H9 (cell line): ENCODE measurements at regions not wholly inside any gene's neighbourhood (a gene's known extent, or its start where the extent isn't known, plus 50 kb on each side); places are given as distances from the start of the nearest gene placed in this dataset.

ENCODE experiments used
- DNase-seq: peaks from one replicate; pipeline ENCODE4 v3.0.0-alpha.2; 2017
- H2AFZ ChIP-seq: one replicate; pipeline ENCODE4 v1.6.1; 2013; ENCODE audit warnings: mild to moderate bottlenecking, low read length, control low read depth, moderate library complexity
- H2AK5ac ChIP-seq: 2 replicates; pipeline ENCODE4 v1.6.1; 2013; ENCODE audit warnings: low read length, control low read depth, mixed read lengths; ENCODE audit not compliant: insufficient read length
- H2BK120ac ChIP-seq: one replicate; pipeline ENCODE4 v1.6.1; 2013; ENCODE audit warnings: low read depth, mild to moderate bottlenecking, low read length, control low read depth, inconsistent platforms; ENCODE audit not compliant: poor library complexity, severe bottlenecking
- H2BK12ac ChIP-seq: 2 replicates; pipeline ENCODE4 v1.6.1; 2013; ENCODE audit warnings: low read length, control low read depth, mixed read lengths, low read depth; ENCODE audit not compliant: insufficient read length
- H2BK15ac ChIP-seq: 2 replicates; pipeline ENCODE4 v1.6.1; 2013; ENCODE audit warnings: low read depth, low read length, control low read depth
- H2BK20ac ChIP-seq: one replicate; pipeline ENCODE4 v1.6.1; 2013; ENCODE audit warnings: low read depth, mild to moderate bottlenecking, low read length, control low read depth, inconsistent platforms; ENCODE audit not compliant: poor library complexity, severe bottlenecking
- H2BK5ac ChIP-seq: 2 replicates; pipeline ENCODE4 v1.6.1; 2013; ENCODE audit warnings: low read length, control low read depth, mixed read lengths; ENCODE audit not compliant: insufficient read length
- H3K14ac ChIP-seq: 2 replicates; pipeline ENCODE4 v1.6.1; 2013; ENCODE audit warnings: low read length, control low read depth; ENCODE audit not compliant: insufficient read depth
- H3K18ac ChIP-seq: 2 replicates; pipeline ENCODE4 v1.6.1; 2013; ENCODE audit warnings: low read depth, mild to moderate bottlenecking, mixed read lengths, low read length, control low read depth; ENCODE audit not compliant: insufficient read length
- H3K23ac ChIP-seq: 2 replicates; pipeline ENCODE4 v1.6.1; 2013; ENCODE audit warnings: low read length, control low read depth, mixed read lengths, low read depth; ENCODE audit not compliant: insufficient read length
- H3K23me2 ChIP-seq: 2 replicates; pipeline ENCODE4 v1.6.1; 2013; ENCODE audit warnings: low read depth, mild to moderate bottlenecking, mixed read lengths, low read length, control low read depth; ENCODE audit not compliant: insufficient read length, poor library complexity, severe bottlenecking
- H3K27ac ChIP-seq: 2 replicates; pipeline ENCODE4 v1.5.1; 2013; ENCODE audit warnings: low read length, control low read depth, mixed read lengths, low read depth; ENCODE audit not compliant: insufficient read length
- H3K27me3 ChIP-seq: 2 replicates; pipeline ENCODE4 v1.6.1; 2013; ENCODE audit warnings: low read length, control low read depth, inconsistent platforms; ENCODE audit not compliant: insufficient read depth
- H3K4ac ChIP-seq: 2 replicates; pipeline ENCODE4 v1.6.1; 2013; ENCODE audit warnings: low read depth, mild to moderate bottlenecking, control low read depth, inconsistent platforms, low read length, moderate library complexity
- H3K4me1 ChIP-seq: 2 replicates; pipeline ENCODE4 v1.6.1; 2013; ENCODE audit warnings: low read length, control low read depth, inconsistent platforms; ENCODE audit not compliant: insufficient read depth
- H3K4me2 ChIP-seq: 2 replicates; pipeline ENCODE4 v1.6.1; 2013; ENCODE audit warnings: low read length, control low read depth, mixed read lengths; ENCODE audit not compliant: insufficient read length, insufficient read depth
- H3K56ac ChIP-seq: 2 replicates; pipeline ENCODE4 v1.6.1; 2013; ENCODE audit warnings: low read depth, mild to moderate bottlenecking, mixed read lengths, low read length, control low read depth; ENCODE audit not compliant: insufficient read length
- H3K79me1 ChIP-seq: 2 replicates; pipeline ENCODE4 v1.6.1; 2013; ENCODE audit warnings: low read depth, mild to moderate bottlenecking, moderate library complexity, low read length, control low read depth, inconsistent platforms; ENCODE audit not compliant: insufficient read depth, poor library complexity, severe bottlenecking
- H3K79me2 ChIP-seq: 2 replicates; pipeline ENCODE4 v1.6.1; 2013; ENCODE audit warnings: low read length, control low read depth, inconsistent platforms; ENCODE audit not compliant: insufficient read depth
- H3K9ac ChIP-seq: 2 replicates; pipeline ENCODE4 v1.6.1; 2013; ENCODE audit warnings: low read length, control low read depth, mixed read lengths; ENCODE audit not compliant: insufficient read length; ENCODE audit errors: extremely low read depth
- H3K9me3 ChIP-seq: one replicate; pipeline ENCODE4 v1.6.1; 2013; ENCODE audit warnings: low read depth, low read length, inconsistent platforms; ENCODE audit not compliant: control insufficient read depth
- H3T11ph ChIP-seq: one replicate; pipeline ENCODE4 v1.6.1; 2013; ENCODE audit warnings: mild to moderate bottlenecking, low read length, control low read depth, inconsistent platforms
- H4K20me1 ChIP-seq: one replicate; pipeline ENCODE4 v1.6.1; 2013; ENCODE audit not compliant: control insufficient read depth, insufficient read length, insufficient read depth
- H4K5ac ChIP-seq: 2 replicates; pipeline ENCODE4 v1.6.1; 2013; ENCODE audit warnings: low read depth, mild to moderate bottlenecking, mixed read lengths, low read length, control low read depth; ENCODE audit not compliant: insufficient read length
- H4K8ac ChIP-seq: replicated peaks from 2 replicates; pipeline ENCODE4 v1.6.1; 2013; ENCODE audit warnings: low read length, control low read depth, mixed read lengths, low read depth; ENCODE audit not compliant: insufficient read length
- H4K91ac ChIP-seq: 2 replicates; pipeline ENCODE4 v1.6.1; 2013; ENCODE audit warnings: low read depth, mild to moderate bottlenecking, moderate library complexity, mixed read lengths, low read length, control low read depth; ENCODE audit not compliant: insufficient read length
- H3K27ac Mint-ChIP-seq, 3 experiments: 2 replicates in 2 of 3; 3 replicates in 1 of 3; pipeline ENCODE4 v1.8.0; 2020 to 2021; ENCODE audit warnings: mixed read lengths in 3 of 3, mild to moderate bottlenecking in 1 of 3, moderate library complexity in 1 of 3
- H3K27me3 Mint-ChIP-seq: 2 replicates; pipeline ENCODE4 v1.8.0; 2021; ENCODE audit warnings: low read depth, mild to moderate bottlenecking, moderate library complexity, mixed read lengths
- H3K36me3 Mint-ChIP-seq, 3 experiments: 2 replicates in 2 of 3; 3 replicates in 1 of 3; pipeline ENCODE4 v1.8.0; 2020 to 2021; ENCODE audit warnings: low read depth in 3 of 3, mixed read lengths in 3 of 3; ENCODE audit not compliant: insufficient read depth in 1 of 3
- H3K4me1 Mint-ChIP-seq, 2 experiments: 2 replicates each; pipeline ENCODE4 v1.8.0; 2020; ENCODE audit warnings: mixed read lengths in 2 of 2
- H3K4me3 Mint-ChIP-seq, 2 experiments: 2 replicates in 1 of 2; 3 replicates in 1 of 2; pipeline ENCODE4 v1.8.0; 2020 to 2021; ENCODE audit warnings: mild to moderate bottlenecking in 2 of 2, mixed read lengths in 2 of 2, moderate library complexity in 1 of 2
- H3K9me3 Mint-ChIP-seq, 2 experiments: 2 replicates in 1 of 2; 3 replicates in 1 of 2; pipeline ENCODE4 v1.8.0; 2020; ENCODE audit warnings: mild to moderate bottlenecking in 2 of 2, mixed read lengths in 2 of 2, moderate library complexity in 1 of 2
- WGBS: extraction: QIAGEN DNeasy Blood & Tissue Kit; methylation state at CpG from one replicate; pipeline ENCODE4 v1.1.7; 2013; ENCODE audit warnings: missing lambda C conversion rate, low lambda C conversion rate, mixed read lengths; ENCODE audit not compliant: insufficient read length; ENCODE audit errors: extremely low coverage; 5-methylcytosine and 5-hydroxymethylcytosine counted together
- TF ChIP-seq, protein P1 (sequence below): fragments of 200-600 bp; sonication (generic); conservative IDR thresholded peaks from 3 replicates; pipeline ENCODE4 v1.8.0; 2021; ENCODE audit warnings: antibody characterized with exemption, mild to moderate bottlenecking

DNA sequence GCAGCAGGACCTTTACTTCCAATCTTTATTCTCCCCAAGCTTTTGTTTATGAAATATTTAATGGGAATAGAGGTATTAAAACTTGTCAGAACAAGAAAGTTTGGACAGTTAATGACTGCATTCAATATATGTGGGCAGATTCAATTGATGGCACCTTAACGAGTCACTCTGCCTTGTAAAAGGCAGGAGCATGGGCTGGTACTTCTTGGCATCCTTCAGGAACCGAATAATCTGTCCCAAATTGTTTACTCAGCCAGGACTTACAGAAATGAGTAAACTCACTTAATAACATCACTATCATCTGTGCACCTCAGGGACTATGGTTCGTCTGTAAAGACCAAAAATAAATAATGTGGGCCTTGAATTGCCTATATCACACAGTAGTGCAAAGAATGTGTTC lies 1280.3 kb upstream of the TMEFF2 start:
- Histone ChIP-seq H2BK12ac (no peak overlapping the region), H3K27me3 (no peaks in the 10 kb centered on the region), H3K9me3 (no peaks in the 10 kb centered on the region), H3K9ac (no peak overlapping the region), H3K79me2 (no peaks in the 10 kb centered on the region), H3T11ph (no peak overlapping the region), H3K14ac (no peak overlapping the region), H3K23me2 (no peaks in the 10 kb centered on the region), H2BK20ac (no peak overlapping the region), H2BK15ac (no peak overlapping the region), H3K4me1 (no peaks in the 10 kb centered on the region), H4K8ac (no peak overlapping the region), H3K56ac (no peak overlapping the region), H4K5ac (no peak overlapping the region), H3K23ac (no peak overlapping the region), H2BK120ac (no peak overlapping the region), H2AFZ (no peak overlapping the region), H3K79me1 (no peaks in the 10 kb centered on the region), H3K4ac (no peak overlapping the region), H3K4me2 (no peak overlapping the region), H4K91ac (no peak overlapping the region), H2AK5ac (no peak overlapping the region), H4K20me1 (no peaks in the 10 kb centered on the region), H2BK5ac (no peak overlapping the region), H3K27ac (no peak overlapping the region), H3K18ac (no peak overlapping the region)
- no peaks in the 10 kb centered on the region for H3K27me3 Mint-ChIP-seq
- WGBS, result no CpG with 5 or more reads among the region's 3 CpGs
- TF ChIP-seq, protein P1, sequence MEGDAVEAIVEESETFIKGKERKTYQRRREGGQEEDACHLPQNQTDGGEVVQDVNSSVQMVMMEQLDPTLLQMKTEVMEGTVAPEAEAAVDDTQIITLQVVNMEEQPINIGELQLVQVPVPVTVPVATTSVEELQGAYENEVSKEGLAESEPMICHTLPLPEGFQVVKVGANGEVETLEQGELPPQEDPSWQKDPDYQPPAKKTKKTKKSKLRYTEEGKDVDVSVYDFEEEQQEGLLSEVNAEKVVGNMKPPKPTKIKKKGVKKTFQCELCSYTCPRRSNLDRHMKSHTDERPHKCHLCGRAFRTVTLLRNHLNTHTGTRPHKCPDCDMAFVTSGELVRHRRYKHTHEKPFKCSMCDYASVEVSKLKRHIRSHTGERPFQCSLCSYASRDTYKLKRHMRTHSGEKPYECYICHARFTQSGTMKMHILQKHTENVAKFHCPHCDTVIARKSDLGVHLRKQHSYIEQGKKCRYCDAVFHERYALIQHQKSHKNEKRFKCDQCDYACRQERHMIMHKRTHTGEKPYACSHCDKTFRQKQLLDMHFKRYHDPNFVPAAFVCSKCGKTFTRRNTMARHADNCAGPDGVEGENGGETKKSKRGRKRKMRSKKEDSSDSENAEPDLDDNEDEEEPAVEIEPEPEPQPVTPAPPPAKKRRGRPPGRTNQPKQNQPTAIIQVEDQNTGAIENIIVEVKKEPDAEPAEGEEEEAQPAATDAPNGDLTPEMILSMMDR, result no peak
- H3K27ac Mint-ChIP-seq, result no peak overlapping the region
- peaks cover 4 to 5% of the 10 kb centered on the region in 2 experiments for H3K4me1 Mint-ChIP-seq
- H3K9me3 Mint-ChIP-seq, result 0 out of 5 replicates have a peak, but pooled peaks cover 0 to 3% of the 10 kb centered on the region in 2 experiments
- no peak overlapping the region for H3K4me3 Mint-ChIP-seq
- DNase-seq, result no peak
- no peaks in the 10 kb centered on the region for H3K36me3 Mint-ChIP-seq
